Breast epithelium (tissue), 4 donors: ENCODE measurements at regions not wholly inside any gene's neighbourhood (a gene's known extent, or its start where the extent isn't known, plus 50 kb on each side); places are given as distances from the start of the nearest gene placed in this dataset.

Experiments
- DNase-seq, 2 donors: peaks; one replicate each; pipeline ENCODE4 v3.0.0-alpha.2; 2019; ENCODE audit warnings: low spot score in 2 of 2
- H3K27ac ChIP-seq, 2 donors: fragments of 200-600 bp; sonication (generic) in 1 of 2; one replicate each; pipeline ENCODE4 v1.5.1; 2016 to 2019; ENCODE audit warnings: mild to moderate bottlenecking in 1 of 2
- H3K27me3 ChIP-seq, 2 donors: fragments of 200-600 bp; sonication (generic) in 1 of 2; one replicate each; pipeline versions ENCODE4 v1.5.1 to v1.6.0; 2017 to 2019; ENCODE audit warnings: control low read depth in 1 of 2, mild to moderate bottlenecking in 1 of 2
- H3K36me3 ChIP-seq: fragments of 200-600 bp; one replicate; pipeline ENCODE4 v1.5.1; 2019
- H3K4me1 ChIP-seq, 2 donors: fragments of 200-600 bp; sonication (generic); one replicate each; pipeline ENCODE4 v1.5.1; 2016 to 2019; ENCODE audit warnings: control low read depth in 1 of 2
- H3K4me3 ChIP-seq, 3 donors: fragments of 200-600 bp; sonication (generic); 1 replicate in 2 of 3; 2 replicates in 1 of 3; pipeline ENCODE4 v1.5.1; 2016 to 2019; ENCODE audit warnings: mild to moderate bottlenecking in 3 of 3, moderate library complexity in 2 of 3
- H3K9me3 ChIP-seq, 2 donors: fragments of 200-600 bp; sonication (generic) in 1 of 2; one replicate each; pipeline ENCODE4 v1.5.1; 2016 to 2019; ENCODE audit warnings: control low read depth in 1 of 2
- POLR2A ChIP-seq: fragments of 450-650 bp; IDR thresholded peaks from one replicate; pipeline ENCODE4 v1.6.1; 2016; ENCODE audit warnings: antibody characterized with exemption, mild to moderate bottlenecking, moderate library complexity
- POLR2AphosphoS5 ChIP-seq, 3 donors: sonication (generic); formaldehyde crosslinking; IDR thresholded peaks; one replicate each; pipeline ENCODE4 v1.6.1; 2017; ENCODE audit warnings: antibody characterized with exemption in 3 of 3
- intact Hi-C: fragments of 100-400 bp; cut with DNase I; formaldehyde crosslinking; loops from one replicate; pipeline ENCODE4 v1.15.1; 2023; ENCODE audit warnings: low total_unique reads
- TF ChIP-seq, protein P1 (sequence below), 3 donors: fragments of 450-650 bp; IDR thresholded peaks; one replicate each; pipeline ENCODE4 v1.5.1; 2016 to 2017; ENCODE audit warnings: antibody characterized with exemption in 3 of 3, mild to moderate bottlenecking in 3 of 3, moderate library complexity in 3 of 3

DNA sequence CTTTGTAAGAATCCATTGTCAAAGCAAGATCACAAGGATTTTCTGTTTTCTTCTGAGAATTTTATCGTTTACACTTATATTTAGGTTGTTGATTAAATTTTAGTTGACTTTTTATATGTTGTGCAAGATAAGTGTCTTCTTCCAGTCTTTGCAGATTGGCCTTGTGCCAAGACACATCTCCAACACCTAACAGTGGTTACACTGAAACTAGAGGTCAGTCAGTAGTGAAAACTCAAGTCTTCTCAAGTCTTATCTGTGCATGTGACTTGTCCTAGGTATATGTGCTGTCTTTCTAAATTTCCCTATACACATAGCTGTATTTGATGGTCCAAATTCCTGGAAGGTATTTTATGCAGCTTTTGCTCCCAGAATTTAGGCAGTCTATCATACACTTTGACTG lies 1183.2 kb upstream of the B3GALT2 start:
- Histone ChIP-seq H3K27ac (no peak overlapping the region), H3K27me3 (no peaks in the 10 kb centered on the region), H3K36me3 (no peaks in the 10 kb centered on the region), H3K4me3 (no peak overlapping the region), H3K9me3 (no peaks in the 10 kb centered on the region), H3K4me1 (no peaks in the 10 kb centered on the region)
- TF ChIP-seq POLR2A (no peak), POLR2AphosphoS5 (IDR thresholded peaks at IDR 0.05) (no peak)
- TF ChIP-seq, protein P1, sequence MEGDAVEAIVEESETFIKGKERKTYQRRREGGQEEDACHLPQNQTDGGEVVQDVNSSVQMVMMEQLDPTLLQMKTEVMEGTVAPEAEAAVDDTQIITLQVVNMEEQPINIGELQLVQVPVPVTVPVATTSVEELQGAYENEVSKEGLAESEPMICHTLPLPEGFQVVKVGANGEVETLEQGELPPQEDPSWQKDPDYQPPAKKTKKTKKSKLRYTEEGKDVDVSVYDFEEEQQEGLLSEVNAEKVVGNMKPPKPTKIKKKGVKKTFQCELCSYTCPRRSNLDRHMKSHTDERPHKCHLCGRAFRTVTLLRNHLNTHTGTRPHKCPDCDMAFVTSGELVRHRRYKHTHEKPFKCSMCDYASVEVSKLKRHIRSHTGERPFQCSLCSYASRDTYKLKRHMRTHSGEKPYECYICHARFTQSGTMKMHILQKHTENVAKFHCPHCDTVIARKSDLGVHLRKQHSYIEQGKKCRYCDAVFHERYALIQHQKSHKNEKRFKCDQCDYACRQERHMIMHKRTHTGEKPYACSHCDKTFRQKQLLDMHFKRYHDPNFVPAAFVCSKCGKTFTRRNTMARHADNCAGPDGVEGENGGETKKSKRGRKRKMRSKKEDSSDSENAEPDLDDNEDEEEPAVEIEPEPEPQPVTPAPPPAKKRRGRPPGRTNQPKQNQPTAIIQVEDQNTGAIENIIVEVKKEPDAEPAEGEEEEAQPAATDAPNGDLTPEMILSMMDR (IDR thresholded peaks at IDR 0.05), result no peak
- intact Hi-C loops, result no loop called here
- no peak for DNase-seq

DNA sequence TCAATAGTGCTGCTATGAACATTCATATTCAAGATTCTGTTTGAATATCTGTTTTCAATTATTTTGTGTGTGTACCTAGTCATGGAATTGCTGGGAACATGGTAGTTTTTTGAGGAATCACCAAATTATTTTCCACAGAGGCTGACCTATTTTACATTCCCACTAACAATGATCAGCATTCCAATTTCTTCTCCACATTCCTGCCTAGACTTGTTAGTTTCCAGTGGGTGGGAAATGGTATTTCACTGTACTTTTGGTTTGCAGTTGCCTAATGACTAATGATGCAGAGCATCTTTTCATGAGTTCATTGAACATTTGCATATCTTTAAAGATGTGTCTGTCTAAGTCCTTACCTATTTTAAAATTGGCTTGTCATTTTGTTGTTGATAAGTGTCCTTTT lies 1182.6 kb upstream of the B3GALT2 start:
- no peak for DNase-seq
- Histone ChIP-seq H3K4me3 (no peak overlapping the region), H3K27ac (no peak overlapping the region), H3K4me1 (no peaks in the 10 kb centered on the region), H3K36me3 (no peaks in the 10 kb centered on the region), H3K9me3 (no peaks in the 10 kb centered on the region), H3K27me3 (no peaks in the 10 kb centered on the region)
- intact Hi-C loops, result no loop called here
- TF ChIP-seq POLR2AphosphoS5 (IDR thresholded peaks at IDR 0.05) (no peak), POLR2A (no peak)
- TF ChIP-seq, protein P1 (IDR thresholded peaks at IDR 0.05), result no peak

DNA sequence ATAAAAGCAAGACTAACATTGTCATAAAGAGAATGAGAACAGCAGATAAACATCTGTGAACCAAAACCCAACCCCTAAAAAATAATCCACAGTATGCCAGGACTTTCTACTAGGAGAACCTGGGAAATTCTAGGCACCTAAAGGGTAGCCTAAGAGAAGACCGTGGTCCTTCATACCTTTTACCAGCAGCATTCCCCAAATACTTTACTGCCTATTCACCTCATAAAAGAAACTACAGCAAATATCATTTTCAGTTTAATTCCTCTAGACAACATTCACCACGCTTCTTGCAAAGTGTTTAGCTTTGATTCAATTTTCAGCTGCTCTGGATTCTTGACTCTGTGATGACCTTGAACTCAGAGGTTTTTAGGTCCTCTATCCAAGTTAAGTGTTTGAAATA lies 1180.7 kb upstream of the B3GALT2 start:
- H3K4me1 ChIP-seq, result no peaks in the 10 kb centered on the region
- no peak for DNase-seq
- no peak for TF ChIP-seq POLR2AphosphoS5 (IDR thresholded peaks at IDR 0.05)
- TF ChIP-seq, protein P1 (IDR thresholded peaks at IDR 0.05), result no peak
- TF ChIP-seq POLR2A, result no peak
- no peaks in the 10 kb centered on the region for H3K9me3 ChIP-seq
- H3K27me3 ChIP-seq, result no peaks in the 10 kb centered on the region
- no peak overlapping the region for H3K4me3 ChIP-seq
- intact Hi-C loops, result no loop called here
- no peaks in the 10 kb centered on the region for H3K36me3 ChIP-seq
- H3K27ac ChIP-seq, result no peak overlapping the region

DNA sequence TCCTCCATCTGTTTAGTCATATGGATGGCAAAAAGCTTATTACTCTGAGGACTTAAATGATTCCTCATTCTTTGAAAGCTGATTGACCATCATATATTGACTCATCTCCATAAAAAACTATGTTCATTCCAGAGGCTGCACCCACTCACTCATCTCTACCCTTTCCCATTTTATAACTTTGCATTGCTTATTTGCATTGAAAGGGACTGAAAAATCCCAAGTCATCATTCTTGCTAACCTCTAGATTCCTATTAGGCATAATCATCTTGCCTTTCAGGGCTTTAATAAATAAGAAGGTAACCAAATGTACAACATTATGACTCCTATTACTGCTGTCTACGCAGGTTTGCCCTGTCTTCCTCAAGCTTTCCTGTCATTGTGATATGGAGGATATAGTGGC lies 1180.3 kb upstream of the B3GALT2 start:
- no peak for DNase-seq
- no peaks in the 10 kb centered on the region for H3K36me3 ChIP-seq
- TF ChIP-seq, protein P1 (IDR thresholded peaks at IDR 0.05), result no peak
- TF ChIP-seq POLR2A (no peak), POLR2AphosphoS5 (IDR thresholded peaks at IDR 0.05) (no peak)

DNA sequence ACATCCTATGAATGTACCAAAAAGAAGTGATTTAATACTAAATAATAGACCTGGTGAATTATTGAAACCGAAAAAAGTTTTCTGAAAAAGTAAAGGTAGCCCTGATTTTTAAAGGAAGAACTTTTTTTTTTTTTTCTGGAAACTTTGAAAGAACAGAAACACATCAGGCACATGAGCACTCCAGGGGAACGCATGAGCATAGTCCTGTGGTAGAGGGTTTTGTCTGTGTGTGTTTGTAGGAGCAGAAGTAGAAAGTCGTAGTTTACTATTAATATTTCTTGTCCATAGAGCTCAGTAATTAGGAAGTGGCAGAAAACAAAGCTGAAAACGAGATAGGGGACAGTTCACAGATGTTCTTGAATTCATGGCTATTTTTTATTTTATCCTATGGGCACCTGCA lies 1175.9 kb upstream of the B3GALT2 start:
- Histone ChIP-seq H3K36me3 (no peaks in the 10 kb centered on the region), H3K27ac (no peak overlapping the region), H3K4me3 (no peak overlapping the region), H3K9me3 (no peaks in the 10 kb centered on the region), H3K4me1 (no peaks in the 10 kb centered on the region), H3K27me3 (no peaks in the 10 kb centered on the region)
- no peak for DNase-seq
- intact Hi-C loops, result no loop called here
- no peak for TF ChIP-seq POLR2AphosphoS5 (IDR thresholded peaks at IDR 0.05)
- TF ChIP-seq POLR2A, result no peak
- TF ChIP-seq, protein P1 (IDR thresholded peaks at IDR 0.05), result no peak

More for the DNA sequence above, 1180.3 kb upstream of the B3GALT2 start:
- H3K27ac ChIP-seq, result no peak overlapping the region
- no peak overlapping the region for H3K4me3 ChIP-seq
- H3K27me3 ChIP-seq, result no peaks in the 10 kb centered on the region
- no peaks in the 10 kb centered on the region for H3K4me1 ChIP-seq
- intact Hi-C loops, result no loop called here
- no peaks in the 10 kb centered on the region for H3K9me3 ChIP-seq
